ENCODE measurements at regions not wholly inside any gene's neighbourhood (a gene's known extent, or its start where the extent isn't known, plus 50 kb on each side); places are given as distances from the start of the nearest gene placed in this dataset.

- TF ChIP-seq CTCF (conservative IDR thresholded peaks at IDR 0.05; ENCODE audit: low read depth, low read length) (no peak), EZH2 (IDR thresholded peaks at IDR 0.05; ENCODE audit: borderline replicate concordance, low read depth, low read length, poor library complexity, severe bottlenecking) (no peak)
Observed at GRCh38 chr4:62199291-62199810, 999.2 kb downstream of the ADGRL3 start.

Measured in A673 (cell line).